OCI-LY1 (cell line): ENCODE measurements at regions not wholly inside any gene's neighbourhood (a gene's known extent, or its start where the extent isn't known, plus 50 kb on each side); places are given as distances from the start of the nearest gene placed in this dataset.

Source experiments
- H2AFZ ChIP-seq: fragments of 200-600 bp; sonication (generic), shearing (Covaris generic); 2 replicates; pipeline ENCODE4 v1.6.0; 2014; ENCODE audit warnings: antibody characterized with exemption, mild to moderate bottlenecking, low read length
- H3F3A ChIP-seq: fragments of 200-600 bp; sonication (generic), shearing (Covaris generic); 2 replicates; pipeline ENCODE4 v1.6.0; 2014; ENCODE audit warnings: mild to moderate bottlenecking, antibody characterized with exemption, low read length, moderate library complexity; ENCODE audit not compliant: insufficient read depth
- H3K27ac ChIP-seq: fragments of 200-600 bp; sonication (generic); 2 replicates; pipeline ENCODE4 v1.5.1; 2014; ENCODE audit warnings: low read length, mixed run types, mild to moderate bottlenecking, low read depth; ENCODE audit not compliant: poor library complexity, severe bottlenecking
- H3K27me3 ChIP-seq: fragments of 200-600 bp; sonication (generic); 2 replicates; pipeline ENCODE4 v1.6.0; 2014; ENCODE audit warnings: antibody characterized with exemption, mild to moderate bottlenecking, low read length, moderate library complexity; ENCODE audit not compliant: insufficient read depth
- H3K36me3 ChIP-seq: fragments of 200-600 bp; sonication (generic); 2 replicates; pipeline ENCODE4 v1.6.1; 2014; ENCODE audit warnings: mild to moderate bottlenecking, antibody characterized with exemption, low read length, moderate library complexity, mixed read lengths; ENCODE audit not compliant: insufficient read depth
- H3K4me1 ChIP-seq: fragments of 200-600 bp; sonication (generic); 2 replicates; pipeline ENCODE4 v1.5.1; 2014; ENCODE audit warnings: mild to moderate bottlenecking, low read length, moderate library complexity; ENCODE audit not compliant: insufficient read depth, severe bottlenecking
- H3K4me2 ChIP-seq: fragments of 200-600 bp; sonication (generic), shearing (Covaris generic); 2 replicates; pipeline ENCODE4 v1.6.1; 2014; ENCODE audit warnings: low read length
- H3K4me3 ChIP-seq: fragments of 200-600 bp; sonication (generic); 2 replicates; pipeline ENCODE4 v1.5.1; 2014; ENCODE audit warnings: low read length, low read depth, mild to moderate bottlenecking, mixed read lengths; ENCODE audit not compliant: poor library complexity, severe bottlenecking
- H3K79me2 ChIP-seq: fragments of 200-600 bp; shearing (Covaris generic); 2 replicates; pipeline ENCODE4 v1.6.1; 2016; ENCODE audit warnings: mixed run types, low read length, mixed read lengths; ENCODE audit not compliant: insufficient read depth
- H3K9ac ChIP-seq: fragments of 200-600 bp; sonication (generic), shearing (Covaris generic); 2 replicates; pipeline ENCODE4 v1.6.1; 2014; ENCODE audit warnings: mild to moderate bottlenecking, low read length, mixed read lengths
- H3K9me2 ChIP-seq: fragments of 200-600 bp; sonication (generic), shearing (Covaris generic); 2 replicates; pipeline ENCODE4 v1.6.1; 2014; ENCODE audit warnings: low read depth, mild to moderate bottlenecking, low read length, mixed read lengths
- H3K9me3 ChIP-seq: fragments of 200-600 bp; shearing (Covaris generic); 2 replicates; pipeline ENCODE4 v1.6.1; 2014; ENCODE audit warnings: low read length, mixed read lengths
- H4K20me1 ChIP-seq: fragments of 200-600 bp; sonication (generic), shearing (Covaris generic); 2 replicates; pipeline ENCODE4 v1.6.0; 2016; ENCODE audit warnings: mild to moderate bottlenecking, low read length; ENCODE audit not compliant: insufficient read depth
- EZH2 ChIP-seq: fragments of 200-600 bp; sonication (generic), shearing (Covaris generic); IDR thresholded peaks from 2 replicates; pipeline ENCODE4 v1.8.0; 2017; ENCODE audit warnings: borderline replicate concordance, mixed run types, mild to moderate bottlenecking, antibody characterized with exemption, low read length, moderate library complexity, mixed read lengths
- TF ChIP-seq, protein P1 (sequence below): fragments of 200-600 bp; sonication (generic), shearing (Covaris generic); IDR thresholded peaks from 2 replicates; pipeline ENCODE4 v1.5.1; 2017; ENCODE audit warnings: mild to moderate bottlenecking, antibody characterized with exemption, low read length, moderate library complexity, mixed read lengths

GRCh38 chr7:157486007-157486755 is 149.4 kb downstream of the DNAJB6 start:
- Histone ChIP-seq H3K27ac (no peak overlapping the region), H3F3A (no peaks in the 10 kb centered on the region), H3K27me3 (peaks cover 3% of the 10 kb centered on the region; the same call in 1 of the 2 replicates), H3K4me2 (no peak overlapping the region), H2AFZ (no peak overlapping the region), H3K79me2 (no peaks in the 10 kb centered on the region), H3K36me3 (no peaks in the 10 kb centered on the region), H3K9me3 (peaks cover 8% of the 10 kb centered on the region), H3K9ac (no peak overlapping the region), H3K4me1 (no peaks in the 10 kb centered on the region), H3K9me2 (no peaks in the 10 kb centered on the region), H4K20me1 (no peaks in the 10 kb centered on the region), H3K4me3 (no peak overlapping the region)
- TF ChIP-seq, protein P1, sequence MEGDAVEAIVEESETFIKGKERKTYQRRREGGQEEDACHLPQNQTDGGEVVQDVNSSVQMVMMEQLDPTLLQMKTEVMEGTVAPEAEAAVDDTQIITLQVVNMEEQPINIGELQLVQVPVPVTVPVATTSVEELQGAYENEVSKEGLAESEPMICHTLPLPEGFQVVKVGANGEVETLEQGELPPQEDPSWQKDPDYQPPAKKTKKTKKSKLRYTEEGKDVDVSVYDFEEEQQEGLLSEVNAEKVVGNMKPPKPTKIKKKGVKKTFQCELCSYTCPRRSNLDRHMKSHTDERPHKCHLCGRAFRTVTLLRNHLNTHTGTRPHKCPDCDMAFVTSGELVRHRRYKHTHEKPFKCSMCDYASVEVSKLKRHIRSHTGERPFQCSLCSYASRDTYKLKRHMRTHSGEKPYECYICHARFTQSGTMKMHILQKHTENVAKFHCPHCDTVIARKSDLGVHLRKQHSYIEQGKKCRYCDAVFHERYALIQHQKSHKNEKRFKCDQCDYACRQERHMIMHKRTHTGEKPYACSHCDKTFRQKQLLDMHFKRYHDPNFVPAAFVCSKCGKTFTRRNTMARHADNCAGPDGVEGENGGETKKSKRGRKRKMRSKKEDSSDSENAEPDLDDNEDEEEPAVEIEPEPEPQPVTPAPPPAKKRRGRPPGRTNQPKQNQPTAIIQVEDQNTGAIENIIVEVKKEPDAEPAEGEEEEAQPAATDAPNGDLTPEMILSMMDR: no peak
- no peak for TF ChIP-seq EZH2

DNA sequence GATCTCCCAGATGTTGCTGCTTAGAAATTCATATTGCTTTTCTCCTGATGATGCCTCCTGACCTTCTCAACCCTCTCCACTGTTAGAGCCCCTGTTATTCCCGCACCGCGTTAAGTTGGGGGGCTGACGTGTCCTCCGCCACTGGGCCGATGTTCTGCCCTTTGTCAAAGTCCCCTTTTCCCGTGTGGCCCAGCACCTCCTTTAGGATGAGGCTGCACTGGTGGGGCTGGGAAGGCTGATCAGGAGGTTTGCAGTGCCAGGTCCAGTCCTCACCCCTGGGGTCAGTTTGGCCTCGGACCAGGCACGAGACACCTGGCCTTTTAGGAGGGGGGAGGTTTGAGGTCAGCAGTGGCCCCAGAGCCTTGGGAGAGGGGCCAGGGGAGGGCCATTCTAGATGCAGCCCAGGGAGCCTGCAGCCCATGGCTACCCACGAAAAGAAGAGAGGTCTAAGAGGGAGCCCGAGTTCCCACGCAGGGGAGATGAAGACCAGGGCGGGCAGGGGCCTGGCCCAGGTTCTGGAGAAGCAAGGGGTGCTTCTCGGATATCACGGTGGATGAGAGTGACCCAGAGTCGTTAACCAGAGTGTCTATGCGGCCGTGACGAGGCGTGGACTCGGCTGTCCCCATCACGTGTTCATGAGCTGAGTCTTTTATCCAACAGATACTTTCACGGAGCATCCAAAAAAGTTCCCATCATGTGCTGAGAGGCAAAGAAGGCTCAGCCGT is 150.4 kb downstream of the DNAJB6 start:
- H3K79me2 ChIP-seq: no peaks in the 10 kb centered on the region
- H4K20me1 ChIP-seq: no peaks in the 10 kb centered on the region
- no peaks in the 10 kb centered on the region for H3K36me3 ChIP-seq
- no peak overlapping the region for H2AFZ ChIP-seq
- no peaks in the 10 kb centered on the region for H3K9me2 ChIP-seq
- H3K27me3 ChIP-seq: peaks cover 3% of the 10 kb centered on the region; the same call in 1 of the 2 replicates
- H3K9me3 ChIP-seq: peaks cover 4% of the 10 kb centered on the region; the same call in 1 of the 2 replicates
- H3F3A ChIP-seq: no peaks in the 10 kb centered on the region
- H3K9ac ChIP-seq: no peak overlapping the region
- H3K4me1 ChIP-seq: no peaks in the 10 kb centered on the region
- H3K4me2 ChIP-seq: no peak overlapping the region
- H3K27ac ChIP-seq: no peak overlapping the region
- TF ChIP-seq, protein P1: no peak
- no peak for TF ChIP-seq EZH2
- H3K4me3 ChIP-seq: no peak overlapping the region

- H3K9me2 ChIP-seq: no peaks in the 10 kb centered on the region
- H3K79me2 ChIP-seq: no peaks in the 10 kb centered on the region
- no peak overlapping the region for H3K27ac ChIP-seq
- H3F3A ChIP-seq: no peaks in the 10 kb centered on the region
- no peaks in the 10 kb centered on the region for H3K36me3 ChIP-seq
- no peaks in the 10 kb centered on the region for H4K20me1 ChIP-seq
- no peak overlapping the region for H2AFZ ChIP-seq
- no peak overlapping the region for H3K9ac ChIP-seq
- H3K4me3 ChIP-seq: no peak overlapping the region
- H3K27me3 ChIP-seq: peaks cover 3% of the 10 kb centered on the region; the same call in 1 of the 2 replicates
- H3K4me2 ChIP-seq: no peak overlapping the region
- no peaks in the 10 kb centered on the region for H3K4me1 ChIP-seq
- TF ChIP-seq EZH2: no peak
- TF ChIP-seq, protein P1: no peak
- H3K9me3 ChIP-seq: peaks cover 4% of the 10 kb centered on the region; the same call in 1 of the 2 replicates
These were observed 151.5 kb downstream of the DNAJB6 start for GRCh38 chr7:157488281-157488680.
